Stimulated activated CD4-positive, alpha-beta T cell treated with anti-CD3 and anti-CD28 coated beads, Interleukin-4, amount 100 ng/mL, for 1 hour (primary cell): ENCODE measurements at regions not wholly inside any gene's neighbourhood (a gene's known extent, or its start where the extent isn't known, plus 50 kb on each side); places are given as distances from the start of the nearest gene placed in this dataset.
"Not testable (repeated sequence)": the region's sequence is repeated elsewhere in the genome, so short reads cannot be mapped to it uniquely, and the experiment has no call there.

Experiments
- DNase-seq: peaks from one replicate; pipeline ENCODE4 v3.0.0-alpha.2; 2020

- DNase-seq, result no peak
These were observed 240.1 kb downstream of the TFAP2A start for GRCh38 chr6:10174761-10175160.

GRCh38 chr6:10174056-10174455, 240.8 kb downstream of the TFAP2A start:
- no peak for DNase-seq

- not testable (repeated sequence) for DNase-seq
These were observed 243.2 kb downstream of the TFAP2A start for GRCh38 chr6:10171706-10172105.

GRCh38 chr6:10170816-10171215, 244.1 kb downstream of the TFAP2A start:
- DNase-seq, result no peak

- DNase-seq, result no peak
These were observed 248.8 kb downstream of the TFAP2A start for GRCh38 chr6:10166031-10166430.

GRCh38 chr6:10163203-10163962, 251.5 kb downstream of the TFAP2A start:
- no peak for DNase-seq

- no peak for DNase-seq
These were observed 258.0 kb downstream of the TFAP2A start for GRCh38 chr6:10156875-10157274.

GRCh38 chr6:10154251-10154650, 260.6 kb downstream of the TFAP2A start:
- DNase-seq, result no peak

- no peak for DNase-seq
These were observed 263.5 kb downstream of the TFAP2A start for GRCh38 chr6:10151144-10151915.

- DNase-seq, result no peak
These were observed 265.3 kb downstream of the TFAP2A start for GRCh38 chr6:10149603-10150002.

- DNase-seq, result no peak
These were observed 268.0 kb downstream of the TFAP2A start for GRCh38 chr6:10146715-10147451.

- DNase-seq, result no peak
These were observed 270.1 kb downstream of the TFAP2A start for GRCh38 chr6:10144772-10145171.

- no peak for DNase-seq
These were observed 273.0 kb downstream of the TFAP2A start for GRCh38 chr6:10141746-10142443.

GRCh38 chr6:10140824-10141223, 274.1 kb downstream of the TFAP2A start:
- no peak for DNase-seq

- no peak for DNase-seq
These were observed 274.7 kb downstream of the TFAP2A start for GRCh38 chr6:10140136-10140535.

- DNase-seq, result no peak
These were observed 276.0 kb downstream of the TFAP2A start for GRCh38 chr6:10138917-10139316.

GRCh38 chr6:10136636-10137035, 278.2 kb downstream of the TFAP2A start:
- no peak for DNase-seq

- not testable (repeated sequence) for DNase-seq
These were observed 280.7 kb downstream of the TFAP2A start for GRCh38 chr6:10134185-10134584.

- no peak for DNase-seq
These were observed 286.2 kb downstream of the TFAP2A start for GRCh38 chr6:10128721-10129120.

- no peak for DNase-seq
These were observed 292.7 kb downstream of the TFAP2A start for GRCh38 chr6:10122164-10122563.

GRCh38 chr6:10112871-10113549, 301.9 kb downstream of the TFAP2A start:
- DNase-seq, result no peak

- no peak for DNase-seq
These were observed 302.9 kb downstream of the TFAP2A start for GRCh38 chr6:10111975-10112374.
